ENCODE measurements at regions not wholly inside any gene's neighbourhood (a gene's known extent, or its start where the extent isn't known, plus 50 kb on each side); places are given as distances from the start of the nearest gene placed in this dataset.

DNA sequence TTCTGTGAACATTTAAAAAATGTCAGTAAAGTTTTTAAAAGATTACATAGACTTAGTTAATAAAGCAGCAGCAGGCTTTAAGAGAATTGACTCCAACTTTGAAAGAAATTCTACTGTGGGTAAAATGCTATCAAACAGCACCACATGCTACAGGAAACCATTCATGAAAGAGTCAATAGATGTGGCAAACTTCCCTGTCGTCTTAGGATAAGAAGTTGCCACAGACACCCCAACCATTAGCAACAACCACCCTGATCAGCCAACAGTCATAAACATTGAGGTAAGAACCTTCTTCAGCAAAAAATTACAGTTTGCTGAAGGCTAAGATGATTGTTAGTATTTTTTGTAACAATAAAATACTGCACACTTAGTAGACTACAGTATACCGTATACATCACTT is 278.2 kb downstream of the CSNK1G3 start:
- intact Hi-C loops (cut with DNase I): no loop called here
- no peak for DNase-seq (ENCODE audit: low spot score)

- no peak for DNase-seq (ENCODE audit: low spot score)
- intact Hi-C loops (cut with DNase I): no loop called here
Measured at GRCh38 chr5:123787635-123788034, 275.7 kb downstream of the CSNK1G3 start.

DNA sequence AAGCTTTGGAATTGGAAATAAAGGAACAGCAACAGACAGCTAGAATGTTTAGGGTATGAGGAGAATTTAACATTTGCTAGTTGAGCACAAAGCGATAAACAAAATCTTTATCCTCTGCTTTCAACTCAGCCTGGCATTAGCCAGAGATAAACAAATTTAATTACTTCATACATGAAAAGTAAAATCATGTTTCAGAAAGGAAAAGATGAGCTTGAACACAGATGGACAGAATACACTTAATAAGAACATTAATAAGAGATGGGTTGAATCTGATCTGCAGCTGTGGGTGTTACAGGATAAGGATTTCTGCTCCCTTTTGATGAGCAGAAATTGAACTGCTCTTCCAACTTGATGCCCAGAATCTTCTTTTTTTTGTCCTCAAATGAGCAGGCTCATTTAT is 275.2 kb downstream of the CSNK1G3 start:
- DNase-seq (ENCODE audit: low spot score): no peak
- intact Hi-C loops (cut with DNase I): no loop called here

GRCh38 chr5:123786411-123786810 is 274.4 kb downstream of the CSNK1G3 start:
- intact Hi-C loops (cut with DNase I): no loop called here
- no peak for DNase-seq (ENCODE audit: low spot score)

GRCh38 chr5:123785162-123786071 is 273.4 kb downstream of the CSNK1G3 start:
- intact Hi-C loops (cut with DNase I): no loop called here
- DNase-seq (ENCODE audit: low spot score): no peak

DNA sequence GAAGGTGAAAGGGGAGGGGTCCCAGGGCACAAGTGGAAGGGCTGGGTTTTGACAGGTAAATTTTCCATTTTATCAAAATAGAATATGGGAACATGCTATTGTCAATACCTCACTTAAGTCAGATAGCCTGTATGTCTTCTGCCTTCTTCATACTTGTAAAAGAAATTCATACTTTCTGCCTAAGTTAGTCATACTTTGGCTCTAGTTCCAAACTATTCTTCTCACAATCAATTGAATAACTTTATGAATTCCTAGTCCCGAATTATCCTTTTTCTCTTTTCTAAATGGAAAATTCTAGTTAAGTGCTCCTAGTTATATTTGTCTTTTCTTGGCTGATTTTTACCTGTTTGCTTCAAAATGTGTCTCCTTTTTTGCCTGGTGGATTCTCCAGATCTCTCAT is 271.4 kb downstream of the CSNK1G3 start:
- intact Hi-C loops (cut with DNase I): no loop called here

GRCh38 chr5:123778641-123779040 is 266.7 kb downstream of the CSNK1G3 start:
- intact Hi-C loops (cut with DNase I): no loop called here

More for the DNA sequence above, 271.4 kb downstream of the CSNK1G3 start:
- DNase-seq (ENCODE audit: low spot score): no peak

GRCh38 chr5:123776761-123777160 is 264.8 kb downstream of the CSNK1G3 start:
- DNase-seq (ENCODE audit: low spot score): no peak
- intact Hi-C loops (cut with DNase I): no loop called here

More at GRCh38 chr5:123778641-123779040, 266.7 kb downstream of the CSNK1G3 start:
- DNase-seq (ENCODE audit: low spot score): no peak

- intact Hi-C loops (cut with DNase I): no loop called here
- no peak for DNase-seq (ENCODE audit: low spot score)
Measured at GRCh38 chr5:123771715-123772114, 259.7 kb downstream of the CSNK1G3 start.

GRCh38 chr5:123763201-123763600 is 251.2 kb downstream of the CSNK1G3 start:
- intact Hi-C loops (cut with DNase I): no loop called here
- DNase-seq (ENCODE audit: low spot score): no peak

DNA sequence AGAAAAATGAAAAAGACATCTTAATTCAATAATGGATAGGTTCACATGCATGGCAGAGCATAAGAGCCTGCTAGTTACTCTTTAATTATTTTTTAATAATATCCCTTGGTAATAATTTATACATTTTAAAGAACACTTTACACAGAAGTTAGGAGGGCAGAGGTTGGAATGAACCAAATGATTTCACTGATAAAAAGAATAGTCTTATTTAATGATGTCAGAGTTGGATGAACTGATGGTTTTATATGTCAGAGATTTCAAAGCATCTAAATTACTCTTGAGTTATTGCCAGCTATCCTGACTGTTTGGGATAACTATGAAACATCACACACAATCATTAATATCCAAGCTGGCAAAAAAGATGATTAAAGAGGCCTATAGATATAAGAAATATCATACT is 244.8 kb downstream of the CSNK1G3 start:
- DNase-seq (ENCODE audit: low spot score): no peak
- intact Hi-C loops (cut with DNase I): no loop called here

DNA sequence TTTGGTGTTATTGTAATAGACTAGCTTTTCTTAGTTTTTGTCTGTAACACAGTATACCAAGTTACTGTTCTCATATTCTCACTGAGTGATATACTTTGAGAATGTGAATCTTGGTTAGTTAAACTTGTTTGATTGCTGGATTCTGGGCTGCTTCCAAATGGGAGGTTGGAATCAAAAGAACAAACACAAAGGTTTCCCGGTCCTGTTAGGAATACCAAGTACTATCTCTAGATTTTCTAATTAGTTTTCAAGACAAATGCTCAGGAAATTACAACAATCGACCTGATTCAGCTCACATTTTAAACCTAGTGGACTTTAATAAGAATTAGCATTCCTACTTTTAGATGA is 244.3 kb downstream of the CSNK1G3 start:
- DNase-seq (ENCODE audit: low spot score): no peak
- intact Hi-C loops (cut with DNase I): no loop called here

GRCh38 chr5:123755653-123756317 is 243.8 kb downstream of the CSNK1G3 start:
- DNase-seq (ENCODE audit: low spot score): no peak
- intact Hi-C loops (cut with DNase I): no loop called here

- no peak for DNase-seq (ENCODE audit: low spot score)
- intact Hi-C loops (cut with DNase I): no loop called here
Measured at GRCh38 chr5:123754908-123755307, 242.9 kb downstream of the CSNK1G3 start.

DNA sequence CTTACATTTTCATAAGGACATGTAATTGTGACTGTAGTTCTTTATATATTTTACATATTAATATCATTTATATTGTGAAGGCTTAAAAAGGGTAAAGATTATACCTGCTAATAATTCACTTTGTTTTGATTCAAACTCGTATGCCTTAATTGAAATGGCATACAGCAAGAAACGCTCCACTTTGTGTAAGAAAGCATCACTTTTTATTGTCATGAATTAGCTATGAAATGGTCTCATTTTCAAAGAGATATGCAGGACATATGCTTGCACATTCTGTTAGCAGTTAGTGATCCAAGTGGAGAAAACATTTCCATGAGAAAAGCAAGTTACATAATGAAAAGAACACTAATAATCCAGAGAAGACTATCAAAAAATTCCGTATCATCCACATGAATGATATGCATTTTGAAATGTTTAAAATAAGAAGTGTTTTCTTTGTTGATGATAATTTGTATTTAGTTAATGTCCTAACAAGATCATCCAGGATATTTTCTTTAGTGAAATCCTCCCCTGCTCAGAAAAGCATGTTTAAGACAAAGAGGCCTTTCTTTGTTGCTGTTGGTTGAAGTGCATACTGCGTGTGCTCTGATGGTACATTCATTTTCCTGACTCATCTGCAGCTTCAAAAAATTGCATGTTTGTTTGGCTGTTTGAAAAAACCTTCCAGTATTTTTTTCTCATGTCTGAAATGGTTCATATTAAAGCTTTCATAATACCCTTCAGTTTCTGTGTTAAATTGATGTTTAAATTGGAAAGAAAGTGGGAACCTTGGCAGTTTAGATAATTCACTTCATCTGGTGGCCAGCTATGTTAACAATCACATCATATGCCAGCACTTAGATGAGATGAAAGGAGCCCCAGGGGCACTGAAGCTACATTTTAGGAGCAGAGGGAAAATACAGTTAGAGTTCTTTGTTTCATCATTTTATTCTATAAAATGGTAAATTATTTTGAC is 242.2 kb downstream of the CSNK1G3 start:
- intact Hi-C loops (cut with DNase I): no loop called here
- DNase-seq (ENCODE audit: low spot score): no peak

- intact Hi-C loops (cut with DNase I): no loop called here
- DNase-seq (ENCODE audit: low spot score): no peak
Measured at GRCh38 chr5:123753180-123753936, 241.4 kb downstream of the CSNK1G3 start.

- no peak for DNase-seq (ENCODE audit: low spot score)
- intact Hi-C loops (cut with DNase I): no loop called here
Measured at GRCh38 chr5:123752552-123753179, 240.7 kb downstream of the CSNK1G3 start.

DNA sequence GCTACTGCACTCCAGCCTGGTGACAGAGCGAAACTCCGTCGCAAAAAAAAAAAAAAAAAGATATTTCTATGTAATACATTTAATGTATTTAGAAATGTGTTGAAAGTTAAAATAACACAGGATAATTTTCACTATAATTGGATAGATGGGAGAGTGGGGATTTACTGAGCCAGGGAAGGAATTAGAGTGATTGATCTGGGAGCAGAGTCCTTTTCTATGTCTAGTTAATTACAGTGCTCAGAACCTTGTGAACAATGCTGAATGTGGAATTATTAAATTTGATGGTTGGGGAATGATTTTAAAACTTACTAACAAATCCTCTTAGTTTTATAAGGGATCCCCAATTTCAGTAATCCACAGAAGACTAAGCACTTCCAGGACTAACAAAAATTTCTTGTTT is 239.7 kb downstream of the CSNK1G3 start:
- no peak for DNase-seq (ENCODE audit: low spot score)
- intact Hi-C loops (cut with DNase I): no loop called here

DNA sequence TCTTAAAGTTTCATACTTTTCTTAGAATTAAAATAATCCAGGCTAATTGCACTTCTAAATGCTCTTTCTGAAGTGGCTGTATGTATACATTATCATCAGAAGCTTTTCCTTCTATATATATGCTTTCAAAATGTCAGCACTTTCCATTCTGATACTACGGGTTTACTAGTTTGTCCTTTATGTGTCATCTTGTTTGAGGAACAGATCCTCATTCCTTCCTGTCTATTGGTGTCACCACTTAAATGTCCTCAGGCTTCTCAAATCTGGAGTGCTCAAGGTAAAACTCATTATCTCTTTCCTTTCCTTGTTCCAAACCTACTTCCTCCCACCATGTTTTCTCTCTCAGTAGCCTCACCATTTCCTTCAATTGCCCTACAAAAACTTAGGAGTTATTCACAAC is 236.3 kb downstream of the CSNK1G3 start:
- intact Hi-C loops (cut with DNase I): no loop called here
- DNase-seq (ENCODE audit: low spot score): no peak
